ENCODE measurements at regions not wholly inside any gene's neighbourhood (a gene's known extent, or its start where the extent isn't known, plus 50 kb on each side); places are given as distances from the start of the nearest gene placed in this dataset.

GRCh38 chr5:116905885-116906284 is 331.3 kb upstream of the SEMA6A start (continued):
- TF ChIP-seq CTCF (conservative IDR thresholded peaks at IDR 0.05; ENCODE audit: low read depth in 2 of 2): no peak
- no peak for TF ChIP-seq REST (IDR thresholded peaks at IDR 0.05; ENCODE audit: unreplicated experiment)
- no peak for TF ChIP-seq ZNF331 (CRISPR knock-in tag; IDR thresholded peaks at IDR 0.05; ENCODE audit: low read depth)
- no peak for TF ChIP-seq EZH2phosphoT487 (IDR thresholded peaks at IDR 0.05; ENCODE audit: unreplicated experiment)
- TF ChIP-seq NANOG (IDR thresholded peaks at IDR 0.05; ENCODE audit: borderline replicate concordance): no peak
- TF ChIP-seq STAT1 (IDR thresholded peaks at IDR 0.05; ENCODE audit: unreplicated experiment): no peak
- TF ChIP-seq ETS1 (IDR thresholded peaks at IDR 0.05): no peak
- TF ChIP-seq JUNB (IDR thresholded peaks at IDR 0.05; ENCODE audit: unreplicated experiment): no peak
- TF ChIP-seq EZH2 (IDR thresholded peaks at IDR 0.05; ENCODE audit: low read depth, unreplicated experiment): no peak
- TF ChIP-seq POLR2AphosphoS5 (IDR thresholded peaks at IDR 0.05; ENCODE audit: low read depth): no peak

- TF ChIP-seq POLR2AphosphoS5 (IDR thresholded peaks at IDR 0.05; ENCODE audit: low read depth) (no peak), JUNB (IDR thresholded peaks at IDR 0.05; ENCODE audit: unreplicated experiment) (no peak), ZNF462 (CRISPR knock-in tag; IDR thresholded peaks at IDR 0.05) (no peak), STAT1 (IDR thresholded peaks at IDR 0.05; ENCODE audit: unreplicated experiment) (no peak)
- H3K36me3 Mint-ChIP-seq (ENCODE audit: low read depth): no peaks in the 10 kb centered on the region
These were observed 326.2 kb upstream of the SEMA6A start for GRCh38 chr5:116900793-116901192.

More at GRCh38 chr5:116900793-116901192, 326.2 kb upstream of the SEMA6A start:
- no peak overlapping the region for H3K4me3 Mint-ChIP-seq
- Histone ChIP-seq H3K27me3 (ENCODE audit: insufficient read depth) (no peaks in the 10 kb centered on the region), H3K9me2 (ENCODE audit: insufficient read depth) (no peaks in the 10 kb centered on the region), H3K4me1 (ENCODE audit: insufficient read depth) (peaks cover 4% of the 10 kb centered on the region; the same call in 1 of the 2 replicates), H3K79me2 (replicated peaks; ENCODE audit: insufficient read depth) (no peaks in the 10 kb centered on the region), H3K27ac (ENCODE audit: low read depth) (no peak overlapping the region), H4K20me1 (replicated peaks; ENCODE audit: insufficient read depth) (no peaks in the 10 kb centered on the region), H3K36me3 (ENCODE audit: insufficient read depth) (no peaks in the 10 kb centered on the region), H3F3A (replicated peaks; ENCODE audit: low read depth) (no peaks in the 10 kb centered on the region), H3K4me3 (no peak overlapping the region), H2AFZ (no peak overlapping the region), H3K4me2 (no peak overlapping the region)
- no peak overlapping the region for H3K27ac Mint-ChIP-seq
- peaks cover 2% of the 10 kb centered on the region for H3K27me3 Mint-ChIP-seq (ENCODE audit: insufficient read depth, low read depth, poor library complexity)
- H3K4me1 Mint-ChIP-seq: no peaks in the 10 kb centered on the region; the same call in none of the 3 replicates
- DNase-seq (ENCODE audit: low spot score) (no peak), ATAC-seq (no peak)
- no peaks in the 10 kb centered on the region; the same call in 2 of the 3 replicates for H3K9me3 Mint-ChIP-seq

Measured in GM23338 (cell line).